H1 (cell line): ENCODE measurements at regions not wholly inside any gene's neighbourhood (a gene's known extent, or its start where the extent isn't known, plus 50 kb on each side); places are given as distances from the start of the nearest gene placed in this dataset.
"Not testable (repeated sequence)": the region's sequence is repeated elsewhere in the genome, so short reads cannot be mapped to it uniquely, and the experiment has no call there.

ENCODE experiments used
- CTCF ChIA-PET: fragments of 300-600 bp; sonication (Branson Sonifier 250); formaldehyde crosslinking; loops from one replicate; lab custom pipeline; 2021; ENCODE audit not compliant: partially characterized antibody; lab: Charles Lee
- POLR2A ChIA-PET: fragments of 300-600 bp; sonication (Branson Sonifier 250); formaldehyde crosslinking; loops from one replicate; lab custom pipeline; 2021; ENCODE audit warnings: inconsistent platforms; ENCODE audit not compliant: partially characterized antibody; lab: Charles Lee
- DNase-seq, 2 experiments: peaks; one replicate each; pipeline versions ENCODE4 v3.0.0 to v3.0.0-alpha.2; 2010 to 2022; ENCODE audit warnings: low spot score in 2 of 2, low read depth in 1 of 2, mixed read lengths in 1 of 2
- FAIRE-seq: peaks from 2 replicates; lab custom pipeline; 2011; peaks lifted over from hg19 to GRCh38; lab: Jason Lieb, UNC
- H2AFZ ChIP-seq: 2 replicates; pipeline ENCODE4 v1.8.1; 2012; ENCODE audit warnings: low read length, inconsistent platforms
- H2AK5ac ChIP-seq: 2 replicates; pipeline ENCODE4 v1.6.1; 2013; ENCODE audit warnings: low read depth, low read length
- H2BK120ac ChIP-seq: replicated peaks from 2 replicates; pipeline ENCODE3; 2013; ENCODE audit warnings: low read depth, low read length, inconsistent platforms
- H2BK12ac ChIP-seq: 2 replicates; pipeline ENCODE4 v1.6.1; 2013; ENCODE audit warnings: low read depth, low read length
- H2BK15ac ChIP-seq: 2 replicates; pipeline ENCODE4 v1.6.1; 2013; ENCODE audit warnings: low read length
- H2BK20ac ChIP-seq: 2 replicates; pipeline ENCODE4 v1.6.1; 2013; ENCODE audit warnings: low read length
- H2BK5ac ChIP-seq: 2 replicates; pipeline ENCODE4 v1.6.1; 2013; ENCODE audit warnings: low read depth, low read length
- H3K14ac ChIP-seq: 2 replicates; pipeline ENCODE4 v1.6.1; 2013; ENCODE audit warnings: inconsistent platforms; ENCODE audit not compliant: insufficient read length
- H3K18ac ChIP-seq: 2 replicates; pipeline ENCODE4 v1.6.1; 2013; ENCODE audit warnings: low read length; ENCODE audit errors: extremely low read depth
- H3K23ac ChIP-seq: 2 replicates; pipeline ENCODE4 v1.6.1; 2013; ENCODE audit warnings: inconsistent platforms; ENCODE audit not compliant: insufficient read length
- H3K23me2 ChIP-seq: 2 replicates; pipeline ENCODE4 v1.6.1; 2013; ENCODE audit warnings: low read depth, low read length
- H3K27ac ChIP-seq: 2 replicates; pipeline ENCODE4 v1.6.1; 2011; ENCODE audit warnings: low read depth, low read length, inconsistent platforms
- H3K27me3 ChIP-seq, 4 experiments: replicated peaks in 1 of 4; 1 replicate in 1 of 4; 2 replicates in 3 of 4; pipeline versions ENCODE4 v1.6.1 to v1.8.1; 2011 to 2013; ENCODE audit warnings: low read length in 3 of 4, mild to moderate bottlenecking in 3 of 4, inconsistent platforms in 2 of 4, mixed read lengths in 2 of 4, moderate library complexity in 1 of 4; ENCODE audit not compliant: control insufficient read depth in 3 of 4, insufficient read depth in 3 of 4; ENCODE audit errors: extremely low read depth in 1 of 4
- H3K36me3 ChIP-seq, 4 experiments: 2 replicates each; pipeline versions ENCODE4 v1.6.1 to v1.8.1; 2011 to 2013; ENCODE audit warnings: mild to moderate bottlenecking in 4 of 4, low read length in 3 of 4, moderate library complexity in 2 of 4, control low read depth in 1 of 4, inconsistent platforms in 1 of 4; ENCODE audit not compliant: insufficient read depth in 4 of 4, control insufficient read depth in 2 of 4
- H3K4ac ChIP-seq: replicated peaks from 2 replicates; pipeline ENCODE3; 2013; ENCODE audit warnings: low read length, low read depth, mixed read lengths, inconsistent platforms; ENCODE audit not compliant: insufficient read length
- H3K4me1 ChIP-seq, 4 experiments: replicated peaks in 1 of 4; 1 replicate in 1 of 4; 2 replicates in 3 of 4; pipeline versions ENCODE4 v1.6.1 to v1.8.1; 2011 to 2013; ENCODE audit warnings: low read length in 3 of 4, inconsistent platforms in 2 of 4, mixed read lengths in 1 of 4; ENCODE audit not compliant: insufficient read depth in 4 of 4, control insufficient read depth in 3 of 4
- H3K4me2 ChIP-seq, 2 experiments: 2 replicates each; pipeline versions ENCODE4 v1.6.1 to v1.8.1; 2011 to 2013; ENCODE audit warnings: low read depth in 2 of 2, low read length in 2 of 2, control low read depth in 1 of 2, inconsistent platforms in 1 of 2, mild to moderate bottlenecking in 1 of 2; ENCODE audit not compliant: insufficient read depth in 1 of 2
- H3K4me3 ChIP-seq, 4 experiments: fragments of 200-600, 300-600 bp in 1 of 4; sonication (generic), shearing (Covaris generic), sonication (Bioruptor Twin) in 1 of 4; 2 replicates each; pipeline versions ENCODE4 v1.5.1 to v1.8.1; 2011 to 2016; ENCODE audit warnings: low read length in 4 of 4, low read depth in 3 of 4, control low read depth in 2 of 4, inconsistent platforms in 2 of 4, mild to moderate bottlenecking in 2 of 4, mixed read lengths in 1 of 4, moderate library complexity in 1 of 4; ENCODE audit not compliant: insufficient read depth in 2 of 4; ENCODE audit errors: extremely low read depth in 1 of 4
- H3K56ac ChIP-seq: replicated peaks from 2 replicates; pipeline ENCODE3; 2013; ENCODE audit warnings: low read depth, mild to moderate bottlenecking, mixed read lengths, low read length, inconsistent platforms; ENCODE audit not compliant: insufficient read length
- H3K79me1 ChIP-seq: 2 replicates; pipeline ENCODE4 v1.6.1; 2013; ENCODE audit warnings: low read depth, low read length, control low read depth
- H3K79me2 ChIP-seq, 2 experiments: 2 replicates each; pipeline versions ENCODE4 v1.6.1 to v1.8.1; 2012 to 2013; ENCODE audit warnings: low read length in 2 of 2, mild to moderate bottlenecking in 2 of 2, inconsistent platforms in 1 of 2; ENCODE audit not compliant: insufficient read depth in 2 of 2, control insufficient read depth in 1 of 2
- H3K9ac ChIP-seq, 4 experiments: replicated peaks in 1 of 4; 1 replicate in 1 of 4; 2 replicates in 3 of 4; pipeline versions ENCODE4 v1.6.1 to v1.8.1; 2011 to 2013; ENCODE audit warnings: low read depth in 3 of 4, low read length in 3 of 4, control low read depth in 2 of 4, mild to moderate bottlenecking in 2 of 4, moderate library complexity in 2 of 4, inconsistent platforms in 1 of 4; ENCODE audit errors: extremely low read depth in 1 of 4
- H3K9me3 ChIP-seq, 2 experiments: 2 replicates each; pipeline versions ENCODE4 v1.6.1 to v1.8.1; 2012 to 2013; ENCODE audit warnings: mild to moderate bottlenecking in 2 of 2, moderate library complexity in 2 of 2, control low read depth in 1 of 2, inconsistent platforms in 1 of 2, low read depth in 1 of 2, low read length in 1 of 2, mixed read lengths in 1 of 2; ENCODE audit not compliant: insufficient read depth in 2 of 2
- H4K20me1 ChIP-seq, 2 experiments: replicated peaks in 1 of 2; 2 replicates each; pipeline versions ENCODE3 to v1.8.1; 2011 to 2013; ENCODE audit warnings: inconsistent platforms in 2 of 2, low read length in 2 of 2, mild to moderate bottlenecking in 1 of 2; ENCODE audit not compliant: insufficient read depth in 2 of 2, control insufficient read depth in 1 of 2
- H4K5ac ChIP-seq: 2 replicates; pipeline ENCODE4 v1.6.1; 2013; ENCODE audit warnings: low read length, low read depth, mixed read lengths, inconsistent platforms; ENCODE audit not compliant: insufficient read length
- H4K8ac ChIP-seq: 2 replicates; pipeline ENCODE4 v1.8.0; 2013; ENCODE audit warnings: mild to moderate bottlenecking, moderate library complexity, low read length, inconsistent platforms; ENCODE audit not compliant: insufficient read depth; ENCODE audit errors: extremely low read depth
- H4K91ac ChIP-seq: replicated peaks from 2 replicates; pipeline ENCODE3; 2013; ENCODE audit warnings: low read length, mixed read lengths, inconsistent platforms; ENCODE audit not compliant: insufficient read length
- WGBS, 2 experiments: shearing (Covaris generic) in 1 of 2; methylation state at CpG; one replicate each; pipeline versions ENCODE4 v1.1.6 to v1.1.7; 2013 to 2015; ENCODE audit warnings: low lambda C conversion rate in 2 of 2, mixed read lengths in 2 of 2, inconsistent platforms in 1 of 2, low coverage in 1 of 2, missing lambda C conversion rate in 1 of 2; ENCODE audit not compliant: insufficient replicate concordance in 2 of 2, insufficient coverage in 1 of 2, insufficient read length in 1 of 2; ENCODE audit errors: extremely low coverage in 1 of 2, missing lambda C conversion rate in 1 of 2; 5-methylcytosine and 5-hydroxymethylcytosine counted together

DNA sequence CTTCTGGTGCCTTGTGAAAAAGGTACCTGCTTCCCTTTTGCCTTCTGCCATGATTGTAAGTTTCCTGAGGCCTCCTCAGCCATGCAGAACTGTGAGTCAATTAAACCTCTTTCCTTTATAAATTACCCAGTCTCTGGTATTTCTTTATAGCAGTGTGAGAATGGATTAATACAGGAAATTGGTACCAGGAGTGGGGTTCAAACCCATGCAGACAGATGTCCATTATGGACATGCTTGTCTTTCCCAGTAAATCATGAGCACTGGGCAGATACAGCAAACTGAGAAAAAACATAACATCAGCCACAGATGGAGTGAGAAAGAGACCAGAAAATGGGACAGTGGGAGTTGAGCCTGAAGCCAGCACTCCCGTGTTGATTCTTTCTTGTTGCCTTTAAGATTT is 127.5 kb downstream of the TFCP2L1 start:
- H2BK20ac ChIP-seq, H3K4me2 ChIP-seq, H3K36me3 ChIP-seq: not testable (repeated sequence)

More for the DNA sequence above, 127.5 kb downstream of the TFCP2L1 start:
- H2BK15ac ChIP-seq, H3K9ac ChIP-seq, H3K14ac ChIP-seq, FAIRE-seq, H3K23me2 ChIP-seq, H3K23ac ChIP-seq, H3K79me1 ChIP-seq, H2BK120ac ChIP-seq, H3K27ac ChIP-seq, POLR2A ChIA-PET, H3K27me3 ChIP-seq, H4K8ac ChIP-seq, H2AFZ ChIP-seq, H3K56ac ChIP-seq, H3K4me3 ChIP-seq, H4K20me1 ChIP-seq, H3K79me2 ChIP-seq, H3K4ac ChIP-seq, DNase-seq, H4K91ac ChIP-seq, H2BK5ac ChIP-seq, H2BK12ac ChIP-seq, H2AK5ac ChIP-seq, H3K4me1 ChIP-seq, H3K18ac ChIP-seq, CTCF ChIA-PET, H4K5ac ChIP-seq: not testable (repeated sequence)
- peaks cover 19 to 25% of the 10 kb centered on the region in 2 experiments for H3K9me3 ChIP-seq
- WGBS, 2 experiments: 82% methylated on average over 1 of the region's 1 CpG; no CpG with 5 or more reads in 1 of the 2 experiments
